IMR-90 (cell line): ENCODE measurements at regions not wholly inside any gene's neighbourhood (a gene's known extent, or its start where the extent isn't known, plus 50 kb on each side); places are given as distances from the start of the nearest gene placed in this dataset.

ENCODE experiments used
- ATAC-seq: fragments of 200-7000 bp; cut with Tn5 transposase; 2 replicates; pipeline ENCODE4 v1.9.1; 2020; ENCODE audit warnings: low read depth, mild to moderate bottlenecking, moderate library complexity
- BruUV-seq: library from RNA; stranded (reverse); fragments of 400-500 nt; replicated peaks from 2 replicates; lab custom pipeline; 2021; lab: Mats Ljungman, UMichigan
- CTCF ChIA-PET: fragments of 300-600 bp; formaldehyde crosslinking; extraction: SDS; loops from one replicate; lab custom pipeline; 2021; ENCODE audit warnings: antibody characterized with exemption; lab: Yijun Ruan, JAX
- POLR2A ChIA-PET: fragments of 300-600 bp; sonication (Branson Sonifier 250); formaldehyde crosslinking; loops from one replicate; lab custom pipeline; 2022; ENCODE audit warnings: antibody characterized with exemption; ENCODE audit not compliant: unreplicated experiment; lab: Charles Lee
- DNase-seq: peaks from one replicate; pipeline ENCODE4 v3.0.0; 2013
- H2AFZ ChIP-seq: replicated peaks from 2 replicates; pipeline ENCODE3; 2013; ENCODE audit warnings: low read length, mild to moderate bottlenecking; ENCODE audit not compliant: poor library complexity
- H2AK5ac ChIP-seq: 2 replicates; pipeline ENCODE4 v1.6.1; 2013; ENCODE audit warnings: low read depth, low read length, inconsistent platforms
- H2AK9ac ChIP-seq: replicated peaks from 2 replicates; pipeline ENCODE3; 2013; ENCODE audit warnings: mild to moderate bottlenecking, low read depth, low read length, moderate library complexity; ENCODE audit not compliant: poor library complexity
- H2BK120ac ChIP-seq: 2 replicates; pipeline ENCODE4 v1.6.1; 2013; ENCODE audit warnings: low read depth, low read length, inconsistent platforms
- H2BK15ac ChIP-seq: 3 replicates; pipeline ENCODE4 v1.6.1; 2013; ENCODE audit warnings: low read depth, low read length, inconsistent platforms
- H2BK20ac ChIP-seq: 2 replicates; pipeline ENCODE4 v1.6.1; 2013; ENCODE audit warnings: low read depth, mild to moderate bottlenecking, inconsistent platforms, low read length, moderate library complexity
- H2BK5ac ChIP-seq: 2 replicates; pipeline ENCODE4 v1.6.1; 2013; ENCODE audit warnings: mild to moderate bottlenecking, low read depth, low read length, inconsistent platforms; ENCODE audit not compliant: poor library complexity, severe bottlenecking
- H3K14ac ChIP-seq: replicated peaks from 2 replicates; pipeline ENCODE4 v1.6.1; 2013; ENCODE audit warnings: low read depth, low read length, inconsistent platforms
- H3K18ac ChIP-seq: 2 replicates; pipeline ENCODE4 v1.6.1; 2013; ENCODE audit warnings: low read depth, low read length, control low read depth
- H3K23ac ChIP-seq: 2 replicates; pipeline ENCODE4 v1.6.1; 2013; ENCODE audit warnings: low read depth, low read length, inconsistent platforms
- H3K27ac ChIP-seq: 2 replicates; pipeline ENCODE4 v1.5.1; 2013; ENCODE audit warnings: mild to moderate bottlenecking, control low read depth, low read length; ENCODE audit not compliant: insufficient read depth
- H3K27me3 ChIP-seq: 2 replicates; pipeline ENCODE4 v1.6.1; 2013; ENCODE audit warnings: low read length; ENCODE audit not compliant: control insufficient read depth, insufficient read depth
- H3K36me3 ChIP-seq: 2 replicates; pipeline ENCODE4 v1.6.1; 2013; ENCODE audit warnings: low read length, mixed read lengths; ENCODE audit not compliant: control insufficient read depth, insufficient read depth
- H3K4ac ChIP-seq: 2 replicates; pipeline ENCODE4 v1.6.1; 2013; ENCODE audit warnings: low read depth, low read length, inconsistent platforms
- H3K4me1 ChIP-seq: 2 replicates; pipeline ENCODE4 v1.6.1; 2013; ENCODE audit warnings: low read length, mixed read lengths; ENCODE audit not compliant: control insufficient read depth, insufficient read depth
- H3K4me2 ChIP-seq: 2 replicates; pipeline ENCODE4 v1.6.1; 2013; ENCODE audit warnings: low read depth, mild to moderate bottlenecking, control low read depth, low read length, moderate library complexity
- H3K4me3 ChIP-seq: 2 replicates; pipeline ENCODE4 v1.5.1; 2013; ENCODE audit warnings: low read depth, mild to moderate bottlenecking, control low read depth, low read length, moderate library complexity; ENCODE audit not compliant: insufficient read depth
- H3K56ac ChIP-seq: 2 replicates; pipeline ENCODE4 v1.6.1; 2013; ENCODE audit warnings: low read length, inconsistent platforms; ENCODE audit not compliant: insufficient read depth; ENCODE audit errors: extremely low read depth
- H3K79me1 ChIP-seq, 2 experiments: 2 replicates each; pipeline ENCODE4 v1.6.1; 2013; ENCODE audit warnings: low read length in 2 of 2, inconsistent platforms in 1 of 2, low read depth in 1 of 2
- H3K9ac ChIP-seq: 2 replicates; pipeline ENCODE4 v1.6.1; 2013; ENCODE audit warnings: low read depth, low read length, control low read depth
- H3K9me1 ChIP-seq: 2 replicates; pipeline ENCODE4 v1.6.1; 2013; ENCODE audit warnings: low read length, inconsistent platforms; ENCODE audit not compliant: insufficient read depth
- H3K9me3 ChIP-seq: 2 replicates; pipeline ENCODE4 v1.6.1; 2013; ENCODE audit warnings: low read length; ENCODE audit not compliant: control insufficient read depth, insufficient read depth
- H4K20me1 ChIP-seq: 2 replicates; pipeline ENCODE4 v1.6.1; 2013; ENCODE audit warnings: low read length, inconsistent platforms; ENCODE audit not compliant: insufficient read depth
- H4K5ac ChIP-seq: 2 replicates; pipeline ENCODE4 v1.6.1; 2013; ENCODE audit warnings: mild to moderate bottlenecking, low read depth, low read length, control low read depth
- H4K8ac ChIP-seq, 2 experiments: 2 replicates each; pipeline ENCODE4 v1.6.1; 2013; ENCODE audit warnings: low read depth in 2 of 2, low read length in 2 of 2, control low read depth in 1 of 2, inconsistent platforms in 1 of 2
- H4K91ac ChIP-seq: 2 replicates; pipeline ENCODE4 v1.6.1; 2013; ENCODE audit warnings: low read depth, low read length, inconsistent platforms; ENCODE audit not compliant: insufficient read depth
- RAD21 ChIP-seq: IDR thresholded peaks from 2 replicates; pipeline ENCODE4 v1.6.1; 2012; ENCODE audit warnings: low read length, improper control_type of control experiment
- WGBS, 2 experiments: methylation state at CpG; one replicate each; pipeline versions ENCODE4 v1.1.5 to v1.1.7; 2013; ENCODE audit warnings: missing lambda C conversion rate in 2 of 2; ENCODE audit not compliant: insufficient read length in 1 of 2; ENCODE audit errors: extremely low coverage in 2 of 2; 5-methylcytosine and 5-hydroxymethylcytosine counted together
- dilution Hi-C: fragments of 300-500 bp; cut with HindIII; formaldehyde crosslinking; loops from one replicate; pipeline ENCODE4 v1.14.3; 2018; ENCODE audit warnings: low sequenced_read_pairs; ENCODE audit not compliant: unreplicated experiment
- in situ Hi-C: fragments of 300-500 bp; cut with MboI; formaldehyde crosslinking; loops from 3 replicates; pipeline ENCODE4 v1.14.3; 2019; ENCODE audit warnings: low sequenced_read_pairs, inconsistent platforms, mixed read lengths
- intact Hi-C: fragments of 100-400 bp; cut with micrococcal nuclease; formaldehyde crosslinking; loops from 2 replicates; pipeline ENCODE4 v1.10.0; 2022

DNA sequence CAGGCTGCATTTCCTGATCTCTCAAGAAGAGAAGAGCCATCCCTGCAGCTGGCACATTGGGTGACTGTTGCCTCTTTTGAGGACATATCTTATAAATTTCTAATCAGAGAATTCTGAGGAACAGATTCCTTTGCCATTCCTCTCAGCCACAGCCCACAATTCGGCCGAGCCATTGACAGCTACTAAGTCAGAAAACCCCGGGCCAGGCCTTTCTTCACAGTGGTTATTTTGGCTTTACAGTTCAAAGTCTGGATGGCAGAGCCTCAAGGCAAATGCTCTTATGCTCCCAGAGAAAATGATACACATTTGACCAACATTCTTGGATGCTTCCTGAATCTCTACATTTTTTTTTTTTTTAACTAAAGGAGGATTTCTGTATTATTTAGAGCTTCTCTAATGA, 138.4 kb upstream of the FRMD6 start:
- Histone ChIP-seq H4K91ac (no peak overlapping the region), H2AFZ (no peak overlapping the region), H3K56ac (no peak overlapping the region), H2BK5ac (no peak overlapping the region), H3K27ac (no peak overlapping the region), H4K5ac (no peak overlapping the region), H3K4ac (no peak overlapping the region), H3K79me1 (no peaks in the 10 kb centered on the region), H2BK20ac (no peak overlapping the region), H3K14ac (no peak overlapping the region), H3K9ac (no peak overlapping the region), H2AK9ac (no peak overlapping the region), H2AK5ac (no peak overlapping the region), H3K4me2 (no peak overlapping the region), H3K23ac (no peak overlapping the region), H3K36me3 (no peaks in the 10 kb centered on the region), H3K27me3 (no peaks in the 10 kb centered on the region), H3K4me3 (no peak overlapping the region), H3K9me1 (no peaks in the 10 kb centered on the region), H3K9me3 (no peaks in the 10 kb centered on the region), H2BK15ac (no peak overlapping the region), H3K4me1 (peaks cover 2% of the 10 kb centered on the region), H4K8ac (no peak overlapping the region), H3K18ac (no peak overlapping the region), H4K20me1 (no peaks in the 10 kb centered on the region), H2BK120ac (no peak overlapping the region)
- no peak for ATAC-seq
- BruUV-seq: no TSS peak
- ChIA-PET CTCF (no interaction called here), POLR2A (no interaction called here)
- dilution Hi-C loops: no loop called here
- no peak for TF ChIP-seq RAD21
- intact Hi-C loops: no loop called here
- 100% methylated on average over 1 of the region's 3 CpGs; no CpG with 5 or more reads in 1 of the 2 experiments for WGBS, 2 experiments
- DNase-seq: no peak
- in situ Hi-C loops: no loop called here
